HL-60 (cell line): ENCODE measurements at regions not wholly inside any gene's neighbourhood (a gene's known extent, or its start where the extent isn't known, plus 50 kb on each side); places are given as distances from the start of the nearest gene placed in this dataset.

Experiments used
- GABPA ChIP-seq: IDR thresholded peaks from 2 replicates; pipeline ENCODE4 v1.6.1; 2012; ENCODE audit warnings: low read depth
- POLR2AphosphoS5 ChIP-seq: IDR thresholded peaks from 2 replicates; pipeline ENCODE4 v1.6.1; 2012; ENCODE audit warnings: low read depth
- SPI1 ChIP-seq: IDR thresholded peaks from 2 replicates; pipeline ENCODE4 v1.6.1; 2012; ENCODE audit warnings: low read depth, mild to moderate bottlenecking, borderline replicate concordance
- TF ChIP-seq, protein P1 (sequence below): IDR thresholded peaks from one replicate; pipeline ENCODE4 v1.5.1; 2011; ENCODE audit warnings: low read length, control low read depth, inconsistent platforms; ENCODE audit not compliant: insufficient read depth
- TF ChIP-seq, protein P2 (sequence below): IDR thresholded peaks from 2 replicates; pipeline ENCODE4 v1.6.1; 2012; ENCODE audit warnings: low read depth; ENCODE audit not compliant: insufficient replicate concordance

DNA sequence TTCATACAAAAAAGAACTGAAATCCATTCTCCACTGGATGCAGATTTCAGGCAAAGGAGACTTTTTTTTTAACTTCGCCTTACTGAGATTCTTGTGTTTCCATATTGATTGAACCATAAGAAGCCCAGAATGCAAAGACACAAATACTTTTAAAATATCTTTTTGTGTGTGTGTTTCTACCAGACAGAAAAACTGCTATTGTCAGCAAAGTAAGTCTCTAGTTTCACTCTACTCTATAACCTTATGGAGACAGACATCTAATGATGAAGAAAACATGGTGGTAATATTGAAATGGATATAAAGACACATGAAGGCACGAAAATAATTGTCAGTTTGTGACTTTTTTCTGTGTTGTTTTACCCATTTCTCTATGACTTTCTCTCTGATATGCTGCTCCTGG, 260.3 kb upstream of the RORB start:
- TF ChIP-seq SPI1 (no peak), POLR2AphosphoS5 (no peak), GABPA (no peak)
- TF ChIP-seq, protein P1, sequence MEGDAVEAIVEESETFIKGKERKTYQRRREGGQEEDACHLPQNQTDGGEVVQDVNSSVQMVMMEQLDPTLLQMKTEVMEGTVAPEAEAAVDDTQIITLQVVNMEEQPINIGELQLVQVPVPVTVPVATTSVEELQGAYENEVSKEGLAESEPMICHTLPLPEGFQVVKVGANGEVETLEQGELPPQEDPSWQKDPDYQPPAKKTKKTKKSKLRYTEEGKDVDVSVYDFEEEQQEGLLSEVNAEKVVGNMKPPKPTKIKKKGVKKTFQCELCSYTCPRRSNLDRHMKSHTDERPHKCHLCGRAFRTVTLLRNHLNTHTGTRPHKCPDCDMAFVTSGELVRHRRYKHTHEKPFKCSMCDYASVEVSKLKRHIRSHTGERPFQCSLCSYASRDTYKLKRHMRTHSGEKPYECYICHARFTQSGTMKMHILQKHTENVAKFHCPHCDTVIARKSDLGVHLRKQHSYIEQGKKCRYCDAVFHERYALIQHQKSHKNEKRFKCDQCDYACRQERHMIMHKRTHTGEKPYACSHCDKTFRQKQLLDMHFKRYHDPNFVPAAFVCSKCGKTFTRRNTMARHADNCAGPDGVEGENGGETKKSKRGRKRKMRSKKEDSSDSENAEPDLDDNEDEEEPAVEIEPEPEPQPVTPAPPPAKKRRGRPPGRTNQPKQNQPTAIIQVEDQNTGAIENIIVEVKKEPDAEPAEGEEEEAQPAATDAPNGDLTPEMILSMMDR: no peak
- TF ChIP-seq, protein P2, sequence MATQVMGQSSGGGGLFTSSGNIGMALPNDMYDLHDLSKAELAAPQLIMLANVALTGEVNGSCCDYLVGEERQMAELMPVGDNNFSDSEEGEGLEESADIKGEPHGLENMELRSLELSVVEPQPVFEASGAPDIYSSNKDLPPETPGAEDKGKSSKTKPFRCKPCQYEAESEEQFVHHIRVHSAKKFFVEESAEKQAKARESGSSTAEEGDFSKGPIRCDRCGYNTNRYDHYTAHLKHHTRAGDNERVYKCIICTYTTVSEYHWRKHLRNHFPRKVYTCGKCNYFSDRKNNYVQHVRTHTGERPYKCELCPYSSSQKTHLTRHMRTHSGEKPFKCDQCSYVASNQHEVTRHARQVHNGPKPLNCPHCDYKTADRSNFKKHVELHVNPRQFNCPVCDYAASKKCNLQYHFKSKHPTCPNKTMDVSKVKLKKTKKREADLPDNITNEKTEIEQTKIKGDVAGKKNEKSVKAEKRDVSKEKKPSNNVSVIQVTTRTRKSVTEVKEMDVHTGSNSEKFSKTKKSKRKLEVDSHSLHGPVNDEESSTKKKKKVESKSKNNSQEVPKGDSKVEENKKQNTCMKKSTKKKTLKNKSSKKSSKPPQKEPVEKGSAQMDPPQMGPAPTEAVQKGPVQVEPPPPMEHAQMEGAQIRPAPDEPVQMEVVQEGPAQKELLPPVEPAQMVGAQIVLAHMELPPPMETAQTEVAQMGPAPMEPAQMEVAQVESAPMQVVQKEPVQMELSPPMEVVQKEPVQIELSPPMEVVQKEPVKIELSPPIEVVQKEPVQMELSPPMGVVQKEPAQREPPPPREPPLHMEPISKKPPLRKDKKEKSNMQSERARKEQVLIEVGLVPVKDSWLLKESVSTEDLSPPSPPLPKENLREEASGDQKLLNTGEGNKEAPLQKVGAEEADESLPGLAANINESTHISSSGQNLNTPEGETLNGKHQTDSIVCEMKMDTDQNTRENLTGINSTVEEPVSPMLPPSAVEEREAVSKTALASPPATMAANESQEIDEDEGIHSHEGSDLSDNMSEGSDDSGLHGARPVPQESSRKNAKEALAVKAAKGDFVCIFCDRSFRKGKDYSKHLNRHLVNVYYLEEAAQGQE: no peak
